ENCODE measurements at regions not wholly inside any gene's neighbourhood (a gene's known extent, or its start where the extent isn't known, plus 50 kb on each side); places are given as distances from the start of the nearest gene placed in this dataset.

DNA sequence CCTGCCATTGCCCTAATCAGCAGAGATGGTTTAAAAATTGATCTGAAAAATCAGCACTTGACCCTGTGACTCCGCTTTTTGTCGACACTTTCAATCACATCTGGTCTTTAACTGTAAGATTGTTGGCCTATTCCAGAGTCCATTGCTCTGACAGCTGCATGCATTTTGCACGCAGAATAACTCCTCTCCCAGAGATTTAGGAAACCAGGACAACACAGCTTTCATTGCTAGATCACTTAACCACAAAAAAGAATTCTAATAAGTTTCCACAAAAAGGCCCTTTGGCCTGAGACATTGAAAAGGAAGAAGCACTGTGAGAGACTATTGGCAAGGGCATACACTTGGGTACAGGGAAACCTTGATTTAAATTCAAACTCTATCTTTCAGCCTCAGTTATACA lies 373.1 kb downstream of the TGFB2 start:
- Histone ChIP-seq H3K9me2 (replicated peaks; ENCODE audit: insufficient read depth, low read length) (no peaks in the 10 kb centered on the region), H3K36me3 (ENCODE audit: low read length) (no peaks in the 10 kb centered on the region), H3F3A (ENCODE audit: insufficient read depth) (no peaks in the 10 kb centered on the region), H4K20me1 (ENCODE audit: low read depth, low read length) (no peaks in the 10 kb centered on the region), H2AFZ (ENCODE audit: low read depth, low read length, severe bottlenecking) (no peak overlapping the region), H3K9ac (ENCODE audit: low read length) (no peak overlapping the region), H3K4me2 (ENCODE audit: low read depth, low read length, poor library complexity, severe bottlenecking) (no peak overlapping the region), H3K4me3 (ENCODE audit: insufficient read depth, low read length, poor library complexity, severe bottlenecking) (no peak overlapping the region), H3K79me2 (ENCODE audit: insufficient read depth, low read length) (no peaks in the 10 kb centered on the region), H3K27ac (ENCODE audit: low read depth, low read length) (no peak overlapping the region), H3K27me3 (ENCODE audit: low read length) (no peaks in the 10 kb centered on the region), H3K9me3 (ENCODE audit: insufficient read depth, low read length) (no peaks in the 10 kb centered on the region)
- TF ChIP-seq EZH2phosphoT487 (conservative IDR thresholded peaks at IDR 0.05; ENCODE audit: low read length) = no peak
- TF ChIP-seq, protein P1, sequence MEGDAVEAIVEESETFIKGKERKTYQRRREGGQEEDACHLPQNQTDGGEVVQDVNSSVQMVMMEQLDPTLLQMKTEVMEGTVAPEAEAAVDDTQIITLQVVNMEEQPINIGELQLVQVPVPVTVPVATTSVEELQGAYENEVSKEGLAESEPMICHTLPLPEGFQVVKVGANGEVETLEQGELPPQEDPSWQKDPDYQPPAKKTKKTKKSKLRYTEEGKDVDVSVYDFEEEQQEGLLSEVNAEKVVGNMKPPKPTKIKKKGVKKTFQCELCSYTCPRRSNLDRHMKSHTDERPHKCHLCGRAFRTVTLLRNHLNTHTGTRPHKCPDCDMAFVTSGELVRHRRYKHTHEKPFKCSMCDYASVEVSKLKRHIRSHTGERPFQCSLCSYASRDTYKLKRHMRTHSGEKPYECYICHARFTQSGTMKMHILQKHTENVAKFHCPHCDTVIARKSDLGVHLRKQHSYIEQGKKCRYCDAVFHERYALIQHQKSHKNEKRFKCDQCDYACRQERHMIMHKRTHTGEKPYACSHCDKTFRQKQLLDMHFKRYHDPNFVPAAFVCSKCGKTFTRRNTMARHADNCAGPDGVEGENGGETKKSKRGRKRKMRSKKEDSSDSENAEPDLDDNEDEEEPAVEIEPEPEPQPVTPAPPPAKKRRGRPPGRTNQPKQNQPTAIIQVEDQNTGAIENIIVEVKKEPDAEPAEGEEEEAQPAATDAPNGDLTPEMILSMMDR (IDR thresholded peaks at IDR 0.05; ENCODE audit: insufficient read depth, low read length, poor library complexity, severe bottlenecking) = no peak

DNA sequence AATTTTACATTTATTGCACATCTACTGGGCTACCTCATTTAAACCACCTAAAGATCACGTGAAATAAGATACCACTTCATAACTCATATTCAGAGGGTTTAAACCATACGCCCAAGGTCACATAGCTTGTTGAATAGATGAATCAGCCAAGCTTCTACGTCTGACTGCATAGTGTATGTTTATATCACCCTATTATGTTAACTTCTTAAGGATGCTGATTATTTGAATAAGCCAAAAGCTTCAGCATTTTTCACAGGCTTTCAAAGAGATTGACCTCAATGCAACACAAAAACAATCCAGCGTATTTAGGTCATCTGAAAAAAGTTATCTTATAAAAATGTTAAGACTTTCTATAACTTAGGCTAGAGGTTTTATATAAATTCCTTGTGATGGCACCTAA lies 373.8 kb downstream of the TGFB2 start:
- H3K27me3 ChIP-seq (ENCODE audit: low read length) = no peaks in the 10 kb centered on the region
- H4K20me1 ChIP-seq (ENCODE audit: low read depth, low read length) = no peaks in the 10 kb centered on the region
- TF ChIP-seq, protein P1 (IDR thresholded peaks at IDR 0.05; ENCODE audit: insufficient read depth, low read length, poor library complexity, severe bottlenecking) = no peak
- TF ChIP-seq EZH2phosphoT487 (conservative IDR thresholded peaks at IDR 0.05; ENCODE audit: low read length) = no peak
- H3K4me3 ChIP-seq (ENCODE audit: insufficient read depth, low read length, poor library complexity, severe bottlenecking) = no peak overlapping the region
- no peak overlapping the region for H3K4me2 ChIP-seq (ENCODE audit: low read depth, low read length, poor library complexity, severe bottlenecking)
- H3K9me3 ChIP-seq (ENCODE audit: insufficient read depth, low read length) = no peaks in the 10 kb centered on the region
- H3K9me2 ChIP-seq (replicated peaks; ENCODE audit: insufficient read depth, low read length) = no peaks in the 10 kb centered on the region
- H2AFZ ChIP-seq (ENCODE audit: low read depth, low read length, severe bottlenecking) = no peak overlapping the region
- H3K9ac ChIP-seq (ENCODE audit: low read length) = no peak overlapping the region
- no peaks in the 10 kb centered on the region for H3F3A ChIP-seq (ENCODE audit: insufficient read depth)
- H3K36me3 ChIP-seq (ENCODE audit: low read length) = no peaks in the 10 kb centered on the region
- H3K27ac ChIP-seq (ENCODE audit: low read depth, low read length) = no peak overlapping the region
- H3K79me2 ChIP-seq (ENCODE audit: insufficient read depth, low read length) = no peaks in the 10 kb centered on the region

DNA sequence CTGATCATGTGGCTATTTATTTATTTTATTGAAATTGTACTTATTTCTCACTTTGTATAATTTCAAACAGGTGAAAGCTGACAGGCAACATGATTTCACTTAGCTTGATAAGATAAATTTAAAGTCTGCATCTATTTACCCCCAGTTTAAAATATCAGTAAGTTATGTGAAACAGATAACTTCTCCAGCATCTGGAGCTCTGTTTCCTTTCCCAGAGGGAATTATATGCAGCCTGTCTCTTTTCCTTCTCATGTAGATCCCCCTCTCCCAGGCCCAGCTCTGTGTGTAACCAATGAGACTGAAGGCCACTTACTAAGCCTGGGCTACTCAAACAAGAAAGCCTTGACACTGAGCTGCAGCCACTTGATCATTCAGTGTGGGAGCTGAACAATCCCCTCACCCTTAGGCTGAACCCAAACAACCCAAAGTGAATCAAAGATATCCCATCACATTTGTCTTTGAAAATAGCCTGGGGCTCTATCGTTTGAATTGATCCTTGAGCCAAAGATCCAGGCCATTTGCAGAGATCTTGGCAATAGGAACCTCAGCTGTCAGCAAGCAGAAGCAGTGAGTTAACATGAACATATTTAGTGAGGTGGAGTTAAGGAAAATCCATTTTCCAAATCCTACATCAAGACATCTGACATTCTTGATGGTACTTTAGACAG lies 383.9 kb downstream of the TGFB2 start:
- Histone ChIP-seq H3K79me2 (ENCODE audit: insufficient read depth, low read length) (no peaks in the 10 kb centered on the region), H3K36me3 (ENCODE audit: low read length) (no peaks in the 10 kb centered on the region), H3K9ac (ENCODE audit: low read length) (no peak overlapping the region), H3K4me3 (ENCODE audit: insufficient read depth, low read length, poor library complexity, severe bottlenecking) (no peak overlapping the region), H4K20me1 (ENCODE audit: low read depth, low read length) (no peaks in the 10 kb centered on the region), H3K9me3 (ENCODE audit: insufficient read depth, low read length) (no peaks in the 10 kb centered on the region), H3K27ac (ENCODE audit: low read depth, low read length) (no peak overlapping the region), H3F3A (ENCODE audit: insufficient read depth) (no peaks in the 10 kb centered on the region), H2AFZ (ENCODE audit: low read depth, low read length, severe bottlenecking) (no peak overlapping the region), H3K27me3 (ENCODE audit: low read length) (no peaks in the 10 kb centered on the region), H3K4me2 (ENCODE audit: low read depth, low read length, poor library complexity, severe bottlenecking) (no peak overlapping the region), H3K9me2 (replicated peaks; ENCODE audit: insufficient read depth, low read length) (no peaks in the 10 kb centered on the region)
- TF ChIP-seq EZH2phosphoT487 (conservative IDR thresholded peaks at IDR 0.05; ENCODE audit: low read length) = no peak
- TF ChIP-seq, protein P1 (IDR thresholded peaks at IDR 0.05; ENCODE audit: insufficient read depth, low read length, poor library complexity, severe bottlenecking) = no peak
